ENCODE measurements at regions not wholly inside any gene's neighbourhood (a gene's known extent, or its start where the extent isn't known, plus 50 kb on each side); places are given as distances from the start of the nearest gene placed in this dataset.

GRCh38 chr5:90119531-90119971, 290.0 kb downstream of the CETN3 start:
- Mint-ChIP-seq H3K27me3 (ENCODE audit: low read depth in 3 of 3) (peaks cover 0 to 3% (median 2%) of the 10 kb centered on the region in 3 donors), H3K4me3 (no peak overlapping the region), H3K27ac (no peak overlapping the region)

GRCh38 chr5:90117005-90117404, 292.6 kb downstream of the CETN3 start:
- Mint-ChIP-seq H3K4me3 (no peak overlapping the region), H3K27ac (no peak overlapping the region), H3K9me3 (peaks cover 0 to 9% (median 2%) of the 10 kb centered on the region in 6 donors), H3K36me3 (no peaks in the 10 kb centered on the region), H3K4me1 (no peaks in the 10 kb centered on the region), H3K27me3 (ENCODE audit: low read depth in 3 of 3) (peaks cover 0 to 3% (median under 1%) of the 10 kb centered on the region in 3 donors)
- DNase-seq: no peak

More at GRCh38 chr5:90119531-90119971, 290.0 kb downstream of the CETN3 start:
- H3K36me3 Mint-ChIP-seq: no peaks in the 10 kb centered on the region
- DNase-seq: no peak
- H3K4me1 Mint-ChIP-seq: no peaks in the 10 kb centered on the region
- peaks cover 0 to 8% (median 1%) of the 10 kb centered on the region in 6 donors for H3K9me3 Mint-ChIP-seq

GRCh38 chr5:90113108-90113507, 296.4 kb downstream of the CETN3 start:
- Mint-ChIP-seq H3K4me1 (no peaks in the 10 kb centered on the region), H3K27ac (no peak overlapping the region), H3K36me3 (no peaks in the 10 kb centered on the region), H3K9me3 (peaks cover 0 to 9% (median 4%) of the 10 kb centered on the region in 6 donors), H3K4me3 (no peak overlapping the region), H3K27me3 (ENCODE audit: low read depth in 3 of 3) (peaks cover 0 to 4% (median 0%) of the 10 kb centered on the region in 3 donors)
- DNase-seq: no peak

- H3K27ac Mint-ChIP-seq: no peak overlapping the region
- peaks cover 0 to 9% (median 4%) of the 10 kb centered on the region in 6 donors for H3K9me3 Mint-ChIP-seq
- no peaks in the 10 kb centered on the region for H3K4me1 Mint-ChIP-seq
- no peaks in the 10 kb centered on the region for H3K36me3 Mint-ChIP-seq
- no peak for DNase-seq
- H3K27me3 Mint-ChIP-seq (ENCODE audit: low read depth in 3 of 3): peaks cover 0 to 4% (median 0%) of the 10 kb centered on the region in 3 donors
- no peak overlapping the region for H3K4me3 Mint-ChIP-seq
Measured at GRCh38 chr5:90112033-90112692, 297.4 kb downstream of the CETN3 start.

GRCh38 chr5:90111364-90112032, 298.1 kb downstream of the CETN3 start:
- H3K4me3 Mint-ChIP-seq: no peak overlapping the region
- no peaks in the 10 kb centered on the region for H3K36me3 Mint-ChIP-seq
- H3K27ac Mint-ChIP-seq: no peak overlapping the region
- no peak for DNase-seq
- H3K9me3 Mint-ChIP-seq: peaks cover 0 to 12% (median 4%) of the 10 kb centered on the region in 6 donors
- no peaks in the 10 kb centered on the region for H3K4me1 Mint-ChIP-seq
- peaks cover 0 to 4% (median 0%) of the 10 kb centered on the region in 3 donors for H3K27me3 Mint-ChIP-seq (ENCODE audit: low read depth in 3 of 3)

GRCh38 chr5:90109285-90109684, 300.3 kb downstream of the CETN3 start:
- Mint-ChIP-seq H3K9me3 (peaks cover 0 to 16% (median 8%) of the 10 kb centered on the region in 6 donors), H3K4me3 (no peak overlapping the region), H3K36me3 (no peaks in the 10 kb centered on the region), H3K27ac (no peak overlapping the region), H3K27me3 (ENCODE audit: low read depth in 3 of 3) (peaks cover 0 to 2% (median 1%) of the 10 kb centered on the region in 3 donors), H3K4me1 (no peaks in the 10 kb centered on the region)
- DNase-seq: no peak

- peaks cover 0 to 2% (median 0%) of the 10 kb centered on the region in 3 donors for H3K27me3 Mint-ChIP-seq (ENCODE audit: low read depth in 3 of 3)
- no peaks in the 10 kb centered on the region for H3K4me1 Mint-ChIP-seq
- no peak overlapping the region for H3K4me3 Mint-ChIP-seq
- H3K36me3 Mint-ChIP-seq: no peaks in the 10 kb centered on the region
- H3K27ac Mint-ChIP-seq: no peak overlapping the region
- H3K9me3 Mint-ChIP-seq: peaks cover 0 to 11% (median 2%) of the 10 kb centered on the region in 6 donors
- no peak for DNase-seq
Measured at GRCh38 chr5:90099099-90099498, 310.5 kb downstream of the CETN3 start.

GRCh38 chr5:90097082-90097477, 312.5 kb downstream of the CETN3 start:
- no peaks in the 10 kb centered on the region for H3K36me3 Mint-ChIP-seq

GRCh38 chr5:90096415-90097081, 313.0 kb downstream of the CETN3 start:
- no peak overlapping the region for H3K4me3 Mint-ChIP-seq
- no peak for DNase-seq
- peaks cover 0 to 11% (median 0%) of the 10 kb centered on the region in 6 donors for H3K9me3 Mint-ChIP-seq
- no peak overlapping the region for H3K27ac Mint-ChIP-seq
- no peaks in the 10 kb centered on the region for H3K36me3 Mint-ChIP-seq
- H3K27me3 Mint-ChIP-seq (ENCODE audit: low read depth in 3 of 3): no peaks in the 10 kb centered on the region
- H3K4me1 Mint-ChIP-seq: no peaks in the 10 kb centered on the region

More at GRCh38 chr5:90097082-90097477, 312.5 kb downstream of the CETN3 start:
- no peak overlapping the region for H3K4me3 Mint-ChIP-seq
- no peak for DNase-seq
- H3K27ac Mint-ChIP-seq: no peak overlapping the region
- H3K4me1 Mint-ChIP-seq: no peaks in the 10 kb centered on the region
- no peaks in the 10 kb centered on the region for H3K27me3 Mint-ChIP-seq (ENCODE audit: low read depth in 3 of 3)
- H3K9me3 Mint-ChIP-seq: peaks cover 0 to 11% (median 0%) of the 10 kb centered on the region in 6 donors

- Mint-ChIP-seq H3K36me3 (no peaks in the 10 kb centered on the region), H3K9me3 (peaks cover 0 to 11% (median under 1%) of the 10 kb centered on the region in 6 donors), H3K27me3 (ENCODE audit: low read depth in 3 of 3) (no peaks in the 10 kb centered on the region), H3K4me3 (no peak overlapping the region), H3K4me1 (no peaks in the 10 kb centered on the region), H3K27ac (no peak overlapping the region)
- no peak for DNase-seq
Measured at GRCh38 chr5:90095292-90096060, 314.1 kb downstream of the CETN3 start.

- Mint-ChIP-seq H3K9me3 (peaks cover under 1 to 15% (median 2%) of the 10 kb centered on the region in 6 donors), H3K4me1 (no peaks in the 10 kb centered on the region), H3K27me3 (ENCODE audit: low read depth in 3 of 3) (peaks cover 0 to 3% (median 3%) of the 10 kb centered on the region in 3 donors), H3K36me3 (no peaks in the 10 kb centered on the region), H3K4me3 (no peak overlapping the region), H3K27ac (no peak overlapping the region)
- DNase-seq: no peak
Measured at GRCh38 chr5:90093751-90094485, 315.6 kb downstream of the CETN3 start.

- Mint-ChIP-seq H3K4me3 (no peak overlapping the region), H3K4me1 (no peaks in the 10 kb centered on the region), H3K36me3 (no peaks in the 10 kb centered on the region), H3K27ac (no peak overlapping the region), H3K27me3 (ENCODE audit: low read depth in 3 of 3) (peaks cover 0 to 3% (median 3%) of the 10 kb centered on the region in 3 donors), H3K9me3 (peaks cover 3 to 23% (median 8%) of the 10 kb centered on the region in 6 donors)
- DNase-seq: no peak
Measured at GRCh38 chr5:90092734-90093133, 316.8 kb downstream of the CETN3 start.

- Mint-ChIP-seq H3K9me3 (peaks cover 14 to 49% (median 16%) of the 10 kb centered on the region in 6 donors), H3K4me1 (no peaks in the 10 kb centered on the region), H3K4me3 (no peak overlapping the region), H3K27me3 (ENCODE audit: low read depth in 3 of 3) (no peaks in the 10 kb centered on the region), H3K36me3 (no peaks in the 10 kb centered on the region), H3K27ac (no peak overlapping the region)
- no peak for DNase-seq
Measured at GRCh38 chr5:90084342-90084741, 325.2 kb downstream of the CETN3 start.

All from immature natural killer cell (primary cell).